ENCODE measurements at regions not wholly inside any gene's neighbourhood (a gene's known extent, or its start where the extent isn't known, plus 50 kb on each side); places are given as distances from the start of the nearest gene placed in this dataset.

DNA sequence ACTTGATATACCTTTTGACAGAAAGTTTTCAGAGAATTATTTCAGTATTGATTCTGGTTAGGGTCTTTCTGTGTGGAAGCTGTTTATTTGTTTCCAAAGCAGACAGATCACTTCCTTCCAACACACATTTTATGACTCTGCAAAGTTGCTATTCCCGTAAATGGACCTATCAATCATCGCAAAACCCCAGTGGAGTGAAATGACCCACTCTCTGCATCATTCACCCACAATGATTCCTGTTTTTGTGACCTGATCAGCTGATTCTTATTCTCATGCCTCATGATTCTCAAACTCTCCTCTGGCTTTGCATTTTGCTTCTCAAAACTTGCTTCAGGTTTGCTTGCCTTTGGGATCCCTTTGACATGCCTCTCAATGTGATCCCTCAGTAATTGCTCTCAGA is 453.7 kb downstream of the PCDH17 start:
- no peaks in the 10 kb centered on the region for H3K36me3 ChIP-seq
- no peaks in the 10 kb centered on the region for H3K4me1 ChIP-seq
- H3K27ac ChIP-seq, result no peak overlapping the region
- H3K27me3 ChIP-seq (ENCODE audit: low read depth), result no peaks in the 10 kb centered on the region
- intact Hi-C loops (cut with DNase I), result no loop called here
- no peak overlapping the region for H3K4me3 ChIP-seq
- TF ChIP-seq, protein P1, sequence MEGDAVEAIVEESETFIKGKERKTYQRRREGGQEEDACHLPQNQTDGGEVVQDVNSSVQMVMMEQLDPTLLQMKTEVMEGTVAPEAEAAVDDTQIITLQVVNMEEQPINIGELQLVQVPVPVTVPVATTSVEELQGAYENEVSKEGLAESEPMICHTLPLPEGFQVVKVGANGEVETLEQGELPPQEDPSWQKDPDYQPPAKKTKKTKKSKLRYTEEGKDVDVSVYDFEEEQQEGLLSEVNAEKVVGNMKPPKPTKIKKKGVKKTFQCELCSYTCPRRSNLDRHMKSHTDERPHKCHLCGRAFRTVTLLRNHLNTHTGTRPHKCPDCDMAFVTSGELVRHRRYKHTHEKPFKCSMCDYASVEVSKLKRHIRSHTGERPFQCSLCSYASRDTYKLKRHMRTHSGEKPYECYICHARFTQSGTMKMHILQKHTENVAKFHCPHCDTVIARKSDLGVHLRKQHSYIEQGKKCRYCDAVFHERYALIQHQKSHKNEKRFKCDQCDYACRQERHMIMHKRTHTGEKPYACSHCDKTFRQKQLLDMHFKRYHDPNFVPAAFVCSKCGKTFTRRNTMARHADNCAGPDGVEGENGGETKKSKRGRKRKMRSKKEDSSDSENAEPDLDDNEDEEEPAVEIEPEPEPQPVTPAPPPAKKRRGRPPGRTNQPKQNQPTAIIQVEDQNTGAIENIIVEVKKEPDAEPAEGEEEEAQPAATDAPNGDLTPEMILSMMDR (IDR thresholded peaks at IDR 0.05), result no peak
- no peak for ATAC-seq
- no peak for DNase-seq
- H3K9me3 ChIP-seq, result no peaks in the 10 kb centered on the region

DNA sequence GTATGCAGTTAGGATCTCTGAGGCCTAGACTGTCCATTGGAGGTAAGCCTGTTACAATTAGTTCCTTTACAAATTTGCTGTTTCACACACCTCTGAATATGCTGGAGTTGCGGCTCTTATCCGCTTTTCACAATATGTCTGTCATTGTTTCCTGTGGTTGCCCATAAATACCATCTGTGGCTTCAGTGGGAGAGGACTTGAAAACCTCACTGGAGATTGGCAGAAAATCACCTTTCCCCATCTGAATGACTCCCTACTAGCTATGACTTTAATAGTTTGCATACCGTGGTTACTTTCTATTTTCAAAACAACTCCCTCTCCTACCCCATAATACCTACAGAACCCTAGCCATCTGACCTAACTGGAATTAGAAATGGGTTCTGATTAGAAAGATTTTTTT is 454.3 kb downstream of the PCDH17 start:
- ATAC-seq (no peak), DNase-seq (no peak)
- Histone ChIP-seq H3K27me3 (ENCODE audit: low read depth) (no peaks in the 10 kb centered on the region), H3K4me3 (no peak overlapping the region), H3K36me3 (no peaks in the 10 kb centered on the region), H3K4me1 (no peaks in the 10 kb centered on the region), H3K27ac (no peak overlapping the region), H3K9me3 (no peaks in the 10 kb centered on the region)
- intact Hi-C loops (cut with DNase I), result no loop called here
- TF ChIP-seq, protein P1 (IDR thresholded peaks at IDR 0.05), result no peak

DNA sequence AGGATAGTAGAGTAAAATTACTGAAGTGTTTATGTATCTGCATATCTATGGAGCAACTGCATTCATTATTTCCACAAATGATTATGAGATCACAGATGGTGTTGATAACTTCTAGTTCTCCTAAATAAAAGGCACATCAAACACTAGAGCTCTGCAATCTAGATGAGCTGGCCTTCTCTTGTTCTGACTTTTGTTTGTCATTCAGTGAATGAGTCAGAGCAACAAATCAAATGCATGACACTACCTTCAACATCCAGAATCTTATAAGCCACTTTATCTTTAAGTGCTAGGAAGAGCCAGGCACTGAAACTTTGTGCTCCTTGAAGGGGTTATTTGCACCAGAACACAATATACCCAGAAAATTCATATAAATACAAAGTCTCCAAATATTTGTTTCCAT is 456.0 kb downstream of the PCDH17 start:
- H3K4me3 ChIP-seq, result no peak overlapping the region
- intact Hi-C loops (cut with DNase I), result no loop called here
- H3K9me3 ChIP-seq, result no peaks in the 10 kb centered on the region
- no peaks in the 10 kb centered on the region for H3K36me3 ChIP-seq
- no peaks in the 10 kb centered on the region for H3K4me1 ChIP-seq
- no peak overlapping the region for H3K27ac ChIP-seq
- H3K27me3 ChIP-seq (ENCODE audit: low read depth), result no peaks in the 10 kb centered on the region
- DNase-seq (no peak), ATAC-seq (no peak)
- TF ChIP-seq, protein P1 (IDR thresholded peaks at IDR 0.05), result no peak

DNA sequence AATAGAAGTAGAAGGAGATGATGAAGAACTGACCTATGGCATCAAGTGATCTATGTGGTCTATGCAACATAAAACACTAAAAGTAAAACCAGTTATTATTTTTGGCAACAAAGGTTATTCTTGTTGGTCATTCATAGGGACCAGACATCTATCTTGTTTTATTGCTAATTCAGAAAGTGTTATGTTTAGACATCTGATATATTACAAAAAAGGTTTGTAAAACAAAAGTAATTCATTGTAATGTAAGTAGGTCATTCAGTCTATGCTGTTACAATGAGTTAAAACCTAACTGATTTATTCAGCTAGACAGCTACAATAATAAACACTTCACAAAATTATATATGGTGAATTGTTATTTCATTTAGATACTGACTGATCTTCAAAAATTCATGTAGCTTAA is 461.9 kb downstream of the PCDH17 start:
- H3K9me3 ChIP-seq, result no peaks in the 10 kb centered on the region
- TF ChIP-seq, protein P1 (IDR thresholded peaks at IDR 0.05), result no peak
- no peak overlapping the region for H3K27ac ChIP-seq
- no peaks in the 10 kb centered on the region for H3K27me3 ChIP-seq (ENCODE audit: low read depth)
- H3K4me1 ChIP-seq, result no peaks in the 10 kb centered on the region
- H3K36me3 ChIP-seq, result no peaks in the 10 kb centered on the region
- no peak for DNase-seq
- intact Hi-C loops (cut with DNase I), result no loop called here
- ATAC-seq, result no peak
- no peak overlapping the region for H3K4me3 ChIP-seq

DNA sequence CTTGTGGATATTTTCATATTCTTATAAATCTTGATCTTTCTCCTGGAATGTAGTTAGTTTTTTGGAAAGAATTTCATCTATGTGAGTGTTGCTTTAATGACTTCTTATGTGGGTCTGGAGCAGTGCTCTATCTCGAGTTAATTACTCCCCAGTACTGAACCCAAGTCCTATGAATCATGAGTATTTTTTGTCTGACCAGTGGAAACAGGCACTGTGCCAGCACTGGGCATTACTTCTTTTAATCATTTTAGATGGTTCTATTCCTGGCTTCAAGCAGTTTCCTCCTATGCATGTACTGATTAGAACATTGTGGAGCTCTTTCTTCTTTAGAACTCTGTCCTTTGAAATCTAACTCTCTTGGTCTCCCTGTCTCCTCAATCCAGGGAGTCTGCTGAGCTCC is 466.3 kb downstream of the PCDH17 start:
- Histone ChIP-seq H3K4me3 (no peak overlapping the region), H3K27ac (no peak overlapping the region), H3K9me3 (no peaks in the 10 kb centered on the region), H3K4me1 (no peaks in the 10 kb centered on the region), H3K36me3 (no peaks in the 10 kb centered on the region), H3K27me3 (ENCODE audit: low read depth) (no peaks in the 10 kb centered on the region)
- DNase-seq, result no peak
- TF ChIP-seq, protein P1 (IDR thresholded peaks at IDR 0.05), result no peak
- intact Hi-C loops (cut with DNase I), result no loop called here
- no peak for ATAC-seq

DNA sequence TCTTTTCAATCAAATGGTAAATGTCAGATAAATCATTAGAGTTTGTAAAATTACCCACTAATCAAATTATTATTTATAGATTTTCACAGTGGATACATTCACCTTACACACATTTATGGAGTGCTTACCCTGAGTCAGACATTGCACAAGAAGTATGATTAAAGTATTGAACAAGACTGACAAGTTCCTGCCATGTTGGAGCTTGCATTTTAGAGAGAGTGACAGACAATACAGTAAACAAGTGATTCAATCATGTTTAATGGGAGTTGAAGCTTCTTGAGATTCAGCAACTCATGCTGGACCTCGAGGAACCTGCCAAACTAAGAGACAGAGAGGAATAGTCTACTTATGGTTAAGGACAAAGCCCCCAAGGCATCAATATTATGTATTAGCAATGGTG is 487.8 kb downstream of the PCDH17 start:
- intact Hi-C loops (cut with DNase I), result no loop called here
- Histone ChIP-seq H3K27ac (no peak overlapping the region), H3K36me3 (no peaks in the 10 kb centered on the region), H3K4me1 (no peaks in the 10 kb centered on the region), H3K27me3 (ENCODE audit: low read depth) (no peaks in the 10 kb centered on the region), H3K9me3 (no peaks in the 10 kb centered on the region), H3K4me3 (no peak overlapping the region)
- no peak for DNase-seq
- no peak for ATAC-seq
- TF ChIP-seq, protein P1 (IDR thresholded peaks at IDR 0.05), result no peak
